Hematopoietic multipotent progenitor cell treated with erythropoietin and hydrocortisone succinate and interleukin-3 and kit ligand, for 4 days (in vitro differentiated cells): ENCODE measurements at regions not wholly inside any gene's neighbourhood (a gene's known extent, or its start where the extent isn't known, plus 50 kb on each side); places are given as distances from the start of the nearest gene placed in this dataset.
"Not testable (repeated sequence)": the region's sequence is repeated elsewhere in the genome, so short reads cannot be mapped to it uniquely, and the experiment has no call there.

ENCODE experiments used
- DNase-seq: peaks from one replicate; pipeline ENCODE4 v3.0.0-alpha.2; 2015

DNA sequence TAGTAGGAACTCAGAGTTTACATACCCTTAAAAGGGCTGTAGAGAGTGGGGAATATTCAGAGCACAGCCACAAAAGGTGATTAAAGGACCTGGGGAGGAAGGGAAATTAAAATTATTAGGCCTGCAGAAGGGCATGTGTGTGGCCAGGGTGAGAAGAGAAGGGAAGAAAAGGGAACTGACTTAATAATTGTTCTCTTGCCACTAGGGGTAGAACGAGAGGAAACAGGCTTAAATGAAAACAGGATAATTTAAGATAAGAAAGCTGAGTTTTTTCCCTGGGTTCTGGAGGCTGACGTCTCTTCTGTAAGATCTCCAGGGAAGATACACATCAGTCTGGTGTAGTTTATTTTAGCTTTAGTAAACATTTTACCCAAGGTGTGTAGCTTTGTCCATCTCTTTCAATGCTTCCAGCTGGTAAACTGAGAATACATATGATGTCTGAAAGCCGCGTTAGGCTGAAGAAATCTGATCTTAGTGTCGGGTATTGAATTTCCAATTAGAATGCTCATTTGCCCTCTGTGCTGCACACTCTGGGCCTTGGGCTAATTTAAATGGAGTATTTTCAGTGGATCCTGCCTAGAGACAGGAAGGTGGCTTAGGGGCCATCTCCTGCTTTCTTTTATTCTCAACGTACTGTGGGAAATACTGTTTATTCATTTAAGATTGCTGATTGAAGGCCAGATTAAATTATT, 416.8 kb downstream of the TMEM38B start:
- DNase-seq: peak; percentile 44

GRCh38 chr9:106112935-106113334, 418.6 kb downstream of the TMEM38B start:
- DNase-seq: no peak

- no peak for DNase-seq
These were observed 424.8 kb downstream of the TMEM38B start for GRCh38 chr9:106119176-106119575.

DNA sequence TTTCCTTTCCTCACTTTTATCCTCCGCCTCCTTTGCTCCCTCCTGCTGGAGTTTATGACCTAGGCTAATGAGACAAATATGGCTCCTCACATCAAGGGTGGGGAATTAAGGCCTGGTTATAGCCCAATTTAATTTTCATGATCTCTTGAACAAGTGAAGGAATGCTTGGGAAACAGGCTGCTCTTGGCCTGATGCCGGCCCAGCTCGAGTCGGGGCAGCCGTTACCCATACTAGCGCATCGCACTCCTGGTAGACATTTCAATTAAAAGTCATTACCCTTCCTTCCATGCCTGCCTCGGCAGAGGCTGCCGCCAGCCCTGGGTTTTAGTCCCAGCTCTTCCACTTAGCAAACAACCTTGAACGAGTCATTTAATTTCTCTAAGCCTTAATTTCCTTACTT, 425.7 kb downstream of the TMEM38B start:
- DNase-seq: no peak

- no peak for DNase-seq
These were observed 433.4 kb downstream of the TMEM38B start for GRCh38 chr9:106127776-106128175.

DNA sequence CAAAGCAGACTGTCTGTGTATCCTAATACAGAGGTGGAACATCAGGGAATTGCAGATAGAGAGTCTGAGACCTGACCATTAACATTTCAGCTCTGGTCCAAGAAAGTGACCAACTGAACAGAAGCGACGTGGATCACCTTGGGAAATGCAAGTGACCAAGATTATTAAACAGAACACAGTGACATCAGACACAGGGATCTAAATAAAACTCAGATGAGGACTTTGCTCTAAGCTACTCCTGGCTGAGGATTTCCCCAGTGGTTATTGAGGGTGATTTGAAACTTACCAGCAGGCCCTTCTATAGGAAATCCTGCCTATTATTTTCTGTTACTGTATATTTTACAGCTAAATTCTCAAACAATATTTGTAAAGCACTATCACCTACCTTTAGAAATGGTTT, 436.0 kb downstream of the TMEM38B start:
- DNase-seq: no peak

DNA sequence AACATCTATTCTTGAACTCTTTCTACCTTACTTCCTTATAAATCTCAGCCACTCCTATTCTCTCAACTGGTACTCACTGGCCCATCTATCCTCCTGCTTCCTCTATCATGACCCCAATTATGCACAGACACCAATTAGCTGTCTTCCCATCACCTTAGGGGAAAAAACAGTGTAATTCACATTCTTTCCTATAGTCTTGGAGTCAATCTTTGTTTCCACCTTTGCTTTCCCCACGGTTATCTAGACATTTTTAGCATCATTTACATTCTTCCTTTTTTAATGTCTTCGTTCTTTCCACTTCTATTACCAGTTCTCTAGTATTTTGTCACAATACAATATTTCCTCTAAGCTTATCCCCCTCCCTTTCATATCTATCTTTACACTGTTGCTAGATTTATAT, 449.4 kb downstream of the TMEM38B start:
- DNase-seq: no peak

GRCh38 chr9:106146066-106146840, 451.9 kb downstream of the TMEM38B start:
- DNase-seq: no peak

DNA sequence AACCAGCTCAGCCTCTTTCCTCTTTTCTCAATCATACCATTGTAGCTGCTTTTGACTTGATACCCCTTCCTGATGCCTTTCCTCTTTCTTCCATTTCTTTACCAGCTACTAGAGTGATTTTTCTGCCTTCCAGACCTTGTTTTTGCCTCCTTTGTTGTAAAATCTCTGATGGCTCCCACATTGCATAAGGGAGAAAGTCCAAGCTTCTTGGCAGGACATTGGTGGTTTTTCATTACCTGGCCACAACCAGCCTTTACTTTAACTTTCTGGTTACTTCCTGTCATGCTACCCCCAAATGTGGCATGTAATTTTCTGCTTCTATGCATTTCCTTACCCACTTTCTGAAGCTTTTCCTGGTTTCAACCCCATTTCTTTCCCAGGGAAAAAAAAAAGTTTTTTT, 452.5 kb downstream of the TMEM38B start:
- DNase-seq: no peak

GRCh38 chr9:106149956-106150355, 455.6 kb downstream of the TMEM38B start:
- DNase-seq: no peak

- peak; percentile 85 for DNase-seq
These were observed 462.1 kb downstream of the TMEM38B start for GRCh38 chr9:106156465-106156864.

DNA sequence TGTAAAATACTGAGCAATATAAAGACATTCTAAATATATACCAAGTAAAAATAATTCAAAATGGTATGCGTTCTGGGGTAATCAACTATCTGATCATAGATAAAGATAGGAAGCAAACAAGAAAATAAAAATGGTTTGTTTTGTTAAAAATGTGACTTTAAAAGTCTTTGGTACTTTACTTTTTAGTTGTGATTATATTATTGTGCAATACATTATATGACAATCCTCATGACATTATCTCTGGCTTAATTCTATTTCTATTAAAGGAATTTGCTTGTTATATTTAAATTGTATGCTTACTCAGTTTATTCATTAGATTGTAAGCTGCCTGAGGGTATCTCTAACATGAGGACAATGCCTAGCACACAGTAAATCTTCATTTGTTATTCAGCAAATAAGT, 477.9 kb downstream of the TMEM38B start:
- no peak for DNase-seq

GRCh38 chr9:106174346-106174745, 480.0 kb downstream of the TMEM38B start:
- DNase-seq: no peak

- no peak for DNase-seq
These were observed 482.9 kb downstream of the TMEM38B start for GRCh38 chr9:106177216-106177615.

DNA sequence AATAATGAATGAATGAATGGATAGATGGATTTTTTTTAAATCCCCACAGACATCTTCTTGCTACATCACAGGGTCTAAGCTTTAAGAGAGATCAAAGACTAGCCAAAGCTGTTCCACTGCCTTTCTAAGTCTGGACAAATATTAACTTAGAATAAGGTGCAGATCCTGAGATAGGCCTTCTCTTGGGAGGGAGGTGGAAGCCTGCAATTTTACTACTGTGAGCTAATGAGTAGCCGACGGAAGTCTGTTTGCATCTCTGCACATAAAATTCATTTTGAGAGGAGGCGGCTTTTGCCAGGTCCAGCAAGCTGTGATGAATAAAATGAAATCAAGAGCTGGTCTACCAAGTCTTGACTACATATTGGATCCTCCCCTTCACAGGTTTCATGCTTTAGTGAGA, 484.9 kb downstream of the TMEM38B start:
- DNase-seq: no peak

GRCh38 chr9:106203815-106204516, 509.6 kb downstream of the TMEM38B start:
- DNase-seq: peak; percentile 62

- no peak for DNase-seq
These were observed 513.0 kb downstream of the TMEM38B start for GRCh38 chr9:106207298-106207697.

GRCh38 chr9:106218427-106218826, 524.1 kb downstream of the TMEM38B start:
- DNase-seq: no peak

DNA sequence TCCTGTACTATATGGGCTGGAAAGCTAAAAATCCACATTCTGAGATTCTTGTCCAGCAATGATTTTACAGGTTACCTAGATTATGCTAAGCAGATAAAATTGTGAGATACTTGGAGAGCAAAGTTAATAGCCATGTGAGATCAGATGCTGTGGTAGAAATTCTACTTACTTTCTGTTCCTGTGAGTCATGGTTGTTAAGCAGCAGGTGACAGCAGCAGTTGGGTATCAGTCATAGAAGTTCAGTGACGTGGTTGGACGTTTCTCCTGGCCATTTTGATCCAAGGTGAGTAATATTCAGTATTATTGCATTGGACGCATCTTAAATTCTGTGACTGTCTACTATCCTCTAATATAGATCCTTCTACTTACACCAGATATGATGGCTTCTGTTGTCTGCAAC, 524.5 kb downstream of the TMEM38B start:
- DNase-seq: no peak

GRCh38 chr9:106220415-106220814, 526.1 kb downstream of the TMEM38B start:
- DNase-seq: no peak

DNA sequence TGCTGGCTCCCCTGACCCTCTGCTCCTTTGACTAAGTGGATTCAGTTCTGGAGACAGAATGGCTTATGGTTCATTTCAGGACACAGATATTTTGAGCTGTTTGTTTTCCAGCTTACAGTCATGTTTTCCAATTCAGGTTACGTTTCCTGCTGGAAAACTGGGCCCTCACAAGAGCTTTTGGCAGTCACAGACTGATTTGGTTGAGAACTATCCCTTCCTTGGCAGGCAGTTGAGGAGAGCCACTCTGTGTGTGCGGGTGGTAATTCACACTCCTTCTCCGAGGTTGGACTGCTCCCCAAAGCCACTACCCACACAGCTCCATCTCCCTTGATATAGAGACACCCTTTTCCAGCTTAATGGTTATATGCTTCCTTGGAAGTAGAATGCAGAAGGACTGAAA, 534.5 kb downstream of the TMEM38B start:
- no peak for DNase-seq

- DNase-seq: no peak
These were observed 538.8 kb downstream of the TMEM38B start for GRCh38 chr9:106233116-106233515.

DNA sequence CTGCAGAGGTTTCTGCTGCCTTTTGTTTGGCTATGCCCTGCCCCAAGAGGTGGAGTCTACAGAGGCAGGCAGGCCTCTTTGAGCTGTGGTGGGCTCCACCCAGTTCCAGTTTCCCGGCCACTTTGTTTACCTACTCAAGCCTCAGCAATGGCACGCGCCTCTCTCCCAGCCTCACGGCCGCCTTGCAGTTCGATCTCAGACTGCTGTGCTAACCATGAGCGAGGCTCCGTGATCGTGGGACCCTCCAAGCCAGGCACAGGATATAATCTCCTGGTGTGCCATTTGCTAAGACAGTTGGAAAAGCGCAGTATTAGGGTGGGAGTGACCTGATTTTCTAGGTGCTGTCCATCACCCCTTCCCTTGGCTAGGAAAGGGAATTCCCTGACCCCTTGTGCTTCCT, 566.6 kb downstream of the TMEM38B start:
- DNase-seq: not testable (repeated sequence)

- no peak for DNase-seq
These were observed 583.6 kb downstream of the TMEM38B start for GRCh38 chr9:106277966-106278365.
